HG03460 (cell line): ENCODE measurements at regions not wholly inside any gene's neighbourhood (a gene's known extent, or its start where the extent isn't known, plus 50 kb on each side); places are given as distances from the start of the nearest gene placed in this dataset.

Source experiments
- ATAC-seq: cut with Tn5 transposase; IDR thresholded peaks from one replicate; pipeline ENCODE4 v1.9.1; 2021; ENCODE audit not compliant: unreplicated experiment

- ATAC-seq, result no peak
These were observed 1537.1 kb downstream of the PLA2G4A start for GRCh38 chr1:188365874-188366273.

GRCh38 chr1:188367661-188368060 is 1538.9 kb downstream of the PLA2G4A start:
- no peak for ATAC-seq

GRCh38 chr1:188371295-188371806 is 1542.6 kb downstream of the PLA2G4A start:
- ATAC-seq, result no peak

- ATAC-seq, result no peak
These were observed 1544.1 kb downstream of the PLA2G4A start for GRCh38 chr1:188372821-188373220.

GRCh38 chr1:188382851-188383250 is 1554.1 kb downstream of the PLA2G4A start:
- ATAC-seq, result no peak

- no peak for ATAC-seq
These were observed 1557.4 kb downstream of the PLA2G4A start for GRCh38 chr1:188386161-188386560.

GRCh38 chr1:188386666-188387065 is 1557.9 kb downstream of the PLA2G4A start:
- ATAC-seq, result no peak

- ATAC-seq, result no peak
These were observed 1565.9 kb downstream of the PLA2G4A start for GRCh38 chr1:188394677-188395076.

GRCh38 chr1:188397521-188397920 is 1568.8 kb downstream of the PLA2G4A start:
- ATAC-seq, result no peak

GRCh38 chr1:188402986-188403385 is 1574.2 kb downstream of the PLA2G4A start:
- no peak for ATAC-seq

GRCh38 chr1:188406636-188407035 is 1577.9 kb downstream of the PLA2G4A start:
- no peak for ATAC-seq

GRCh38 chr1:188420177-188420576 is 1591.4 kb downstream of the PLA2G4A start:
- ATAC-seq, result no peak

GRCh38 chr1:188423073-188423472 is 1594.3 kb downstream of the PLA2G4A start:
- ATAC-seq, result no peak

- ATAC-seq, result no peak
These were observed 1595.4 kb downstream of the PLA2G4A start for GRCh38 chr1:188424176-188424575.

GRCh38 chr1:188425687-188426086 is 1596.9 kb downstream of the PLA2G4A start:
- no peak for ATAC-seq

GRCh38 chr1:188426561-188426960 is 1597.8 kb downstream of the PLA2G4A start:
- ATAC-seq, result no peak

GRCh38 chr1:188427642-188428041 is 1598.9 kb downstream of the PLA2G4A start:
- ATAC-seq, result no peak

- no peak for ATAC-seq
These were observed 1600.6 kb downstream of the PLA2G4A start for GRCh38 chr1:188429386-188429785.

GRCh38 chr1:188432427-188432826 is 1603.7 kb downstream of the PLA2G4A start:
- no peak for ATAC-seq

- ATAC-seq, result no peak
These were observed 1604.7 kb downstream of the PLA2G4A start for GRCh38 chr1:188433425-188433824.

- ATAC-seq, result no peak
These were observed 1615.8 kb downstream of the PLA2G4A start for GRCh38 chr1:188444526-188444925.

GRCh38 chr1:188462837-188463236 is 1634.1 kb downstream of the PLA2G4A start:
- no peak for ATAC-seq

- ATAC-seq, result no peak
These were observed 1635.2 kb downstream of the PLA2G4A start for GRCh38 chr1:188463919-188464318.

GRCh38 chr1:188466539-188466938 is 1637.8 kb downstream of the PLA2G4A start:
- no peak for ATAC-seq
